ENCODE measurements at regions not wholly inside any gene's neighbourhood (a gene's known extent, or its start where the extent isn't known, plus 50 kb on each side); places are given as distances from the start of the nearest gene placed in this dataset.

GRCh38 chr17:53149316-53149715, 673.4 kb upstream of the KIF2B start:
- TF ChIP-seq CTCF (IDR thresholded peaks at IDR 0.05), result no peak
- Mint-ChIP-seq H3K9me3 (peaks cover 41% of the 10 kb centered on the region), H3K4me3 (no peak overlapping the region), H3K27me3 (ENCODE audit: insufficient read depth) (no peaks in the 10 kb centered on the region; the same call in 1 of the 2 replicates), H3K36me3 (ENCODE audit: low read depth) (no peaks in the 10 kb centered on the region; the same call in 1 of the 2 replicates), H3K27ac (no peak overlapping the region), H3K4me1 (ENCODE audit: low read depth) (no peaks in the 10 kb centered on the region)
- DNase-seq, result no peak

- no peak for TF ChIP-seq CTCF (IDR thresholded peaks at IDR 0.05)
- Mint-ChIP-seq H3K27ac (no peak overlapping the region), H3K9me3 (peaks cover 41% of the 10 kb centered on the region), H3K36me3 (ENCODE audit: low read depth) (no peaks in the 10 kb centered on the region), H3K4me3 (no peak overlapping the region), H3K4me1 (ENCODE audit: low read depth) (no peaks in the 10 kb centered on the region), H3K27me3 (ENCODE audit: insufficient read depth) (no peaks in the 10 kb centered on the region; the same call in 1 of the 2 replicates)
- DNase-seq, result no peak
These were observed 674.7 kb upstream of the KIF2B start for GRCh38 chr17:53148058-53148457.

- peaks cover 15% of the 10 kb centered on the region for H3K9me3 Mint-ChIP-seq
- DNase-seq, result no peak
- H3K36me3 Mint-ChIP-seq (ENCODE audit: low read depth), result no peaks in the 10 kb centered on the region
- no peak overlapping the region for H3K27ac Mint-ChIP-seq
- no peaks in the 10 kb centered on the region; the same call in 1 of the 2 replicates for H3K27me3 Mint-ChIP-seq (ENCODE audit: insufficient read depth)
- TF ChIP-seq CTCF (IDR thresholded peaks at IDR 0.05), result no peak
- no peaks in the 10 kb centered on the region for H3K4me1 Mint-ChIP-seq (ENCODE audit: low read depth)
- no peak overlapping the region for H3K4me3 Mint-ChIP-seq
These were observed 679.8 kb upstream of the KIF2B start for GRCh38 chr17:53142890-53143289.

- DNase-seq, result no peak
- Mint-ChIP-seq H3K9me3 (peaks cover 15% of the 10 kb centered on the region), H3K27ac (no peak overlapping the region), H3K36me3 (ENCODE audit: low read depth) (no peaks in the 10 kb centered on the region), H3K4me3 (no peak overlapping the region), H3K27me3 (ENCODE audit: insufficient read depth) (no peaks in the 10 kb centered on the region; the same call in 1 of the 2 replicates), H3K4me1 (ENCODE audit: low read depth) (no peaks in the 10 kb centered on the region)
- TF ChIP-seq CTCF (IDR thresholded peaks at IDR 0.05), result no peak
These were observed 681.0 kb upstream of the KIF2B start for GRCh38 chr17:53141731-53142130.

GRCh38 chr17:53141280-53141679, 681.4 kb upstream of the KIF2B start:
- H3K4me3 Mint-ChIP-seq, result no peak overlapping the region
- H3K4me1 Mint-ChIP-seq (ENCODE audit: low read depth), result no peaks in the 10 kb centered on the region
- DNase-seq, result no peak
- no peaks in the 10 kb centered on the region for H3K36me3 Mint-ChIP-seq (ENCODE audit: low read depth)
- no peak overlapping the region for H3K27ac Mint-ChIP-seq
- no peak for TF ChIP-seq CTCF (IDR thresholded peaks at IDR 0.05)
- H3K9me3 Mint-ChIP-seq, result peaks cover 14% of the 10 kb centered on the region
- no peaks in the 10 kb centered on the region; the same call in 1 of the 2 replicates for H3K27me3 Mint-ChIP-seq (ENCODE audit: insufficient read depth)

GRCh38 chr17:53137869-53138268, 684.9 kb upstream of the KIF2B start:
- no peaks in the 10 kb centered on the region for H3K36me3 Mint-ChIP-seq (ENCODE audit: low read depth)
- no peak for DNase-seq
- no peak overlapping the region for H3K4me3 Mint-ChIP-seq
- no peaks in the 10 kb centered on the region for H3K4me1 Mint-ChIP-seq (ENCODE audit: low read depth)
- H3K27me3 Mint-ChIP-seq (ENCODE audit: insufficient read depth), result no peaks in the 10 kb centered on the region; the same call in 1 of the 2 replicates
- H3K9me3 Mint-ChIP-seq, result peaks cover 5% of the 10 kb centered on the region
- H3K27ac Mint-ChIP-seq, result no peak overlapping the region
- TF ChIP-seq CTCF (IDR thresholded peaks at IDR 0.05), result no peak
